ENCODE measurements at regions not wholly inside any gene's neighbourhood (a gene's known extent, or its start where the extent isn't known, plus 50 kb on each side); places are given as distances from the start of the nearest gene placed in this dataset.
"Not testable (repeated sequence)": the region's sequence is repeated elsewhere in the genome, so short reads cannot be mapped to it uniquely, and the experiment has no call there.

DNA sequence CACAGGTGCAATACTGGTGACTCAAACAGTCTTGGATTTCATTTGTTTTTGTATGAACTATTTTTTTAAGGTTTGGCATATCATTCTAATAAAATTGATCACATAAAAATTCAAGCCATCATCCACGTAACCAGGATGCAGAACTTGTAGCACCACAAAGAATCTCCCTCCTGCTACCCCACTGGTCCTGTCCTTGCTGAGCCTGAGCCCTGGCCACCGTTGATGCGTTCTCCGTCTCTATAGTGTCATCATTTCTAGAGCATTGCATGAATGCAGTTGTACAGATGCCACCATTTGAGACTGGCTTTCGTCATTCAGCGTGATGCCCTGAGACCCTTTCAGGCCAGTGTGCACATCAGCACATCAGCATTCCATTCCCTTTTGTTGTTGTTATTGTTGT, 273.5 kb downstream of the TCERG1L start:
- Histone ChIP-seq H3K4me3 (ENCODE audit: low read depth, low read length) (no peak overlapping the region), H3K4me1 (ENCODE audit: control insufficient read depth, insufficient read depth, low read length) (no peaks in the 10 kb centered on the region; the same call in 1 of the 2 replicates), H3K27me3 (ENCODE audit: control insufficient read depth, insufficient read depth, low read length) (no peaks in the 10 kb centered on the region), H3K9ac (ENCODE audit: low read depth, low read length) (no peak overlapping the region), H3K36me3 (ENCODE audit: control insufficient read depth, insufficient read depth, low read length) (no peaks in the 10 kb centered on the region), H3K9me3 (ENCODE audit: control insufficient read depth, insufficient read depth, low read length) (peaks cover 22% of the 10 kb centered on the region), H3K27ac (ENCODE audit: low read depth, low read length) (no peak overlapping the region)

DNA sequence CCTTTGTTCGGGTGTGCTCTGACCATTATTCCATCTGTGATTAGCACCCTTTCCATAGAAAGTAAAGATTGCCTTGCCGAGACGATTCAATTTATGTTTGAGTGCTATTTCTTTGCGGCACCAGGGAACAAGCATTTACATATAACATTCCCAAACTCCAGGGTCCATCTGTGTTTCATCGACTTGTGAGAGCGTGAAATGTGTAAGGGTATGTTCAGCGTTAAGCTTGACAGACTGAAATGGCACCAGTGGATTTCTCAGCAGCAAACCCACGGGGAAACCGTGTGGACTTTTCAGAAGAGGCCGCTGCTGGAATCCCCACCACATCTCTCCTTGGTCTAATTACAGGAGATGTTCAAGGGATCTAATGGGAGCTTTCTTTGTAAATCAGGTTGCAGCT, 270.5 kb downstream of the TCERG1L start:
- Histone ChIP-seq H3K27ac (ENCODE audit: low read depth, low read length) (no peak overlapping the region), H3K9ac (ENCODE audit: low read depth, low read length) (no peak overlapping the region), H3K4me1 (ENCODE audit: control insufficient read depth, insufficient read depth, low read length) (no peaks in the 10 kb centered on the region; the same call in 1 of the 2 replicates), H3K36me3 (ENCODE audit: control insufficient read depth, insufficient read depth, low read length) (no peaks in the 10 kb centered on the region), H3K4me3 (ENCODE audit: low read depth, low read length) (no peak overlapping the region), H3K27me3 (ENCODE audit: control insufficient read depth, insufficient read depth, low read length) (no peaks in the 10 kb centered on the region), H3K9me3 (ENCODE audit: control insufficient read depth, insufficient read depth, low read length) (peaks cover 22% of the 10 kb centered on the region)

DNA sequence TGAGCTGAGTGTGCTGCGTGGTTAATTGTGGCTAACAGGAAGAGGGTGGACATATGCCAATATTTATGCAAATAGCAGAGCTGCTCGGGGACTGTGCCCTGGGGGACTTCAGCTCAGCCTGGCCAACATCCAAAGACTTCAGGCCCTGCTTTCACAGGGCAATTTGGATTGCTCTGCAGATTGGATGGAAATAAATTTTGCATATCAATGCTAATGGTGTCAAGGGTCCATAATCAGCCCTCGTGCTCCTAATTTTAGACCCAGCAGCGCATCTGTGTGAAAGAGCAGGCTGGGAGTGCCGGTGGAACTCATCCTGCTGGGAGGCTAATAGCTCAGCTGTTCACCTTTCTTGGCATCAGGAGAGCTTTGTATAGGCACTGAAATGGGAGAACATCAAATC, 270.1 kb downstream of the TCERG1L start:
- Histone ChIP-seq H3K27me3 (ENCODE audit: control insufficient read depth, insufficient read depth, low read length) (no peaks in the 10 kb centered on the region), H3K9ac (ENCODE audit: low read depth, low read length) (no peak overlapping the region), H3K27ac (ENCODE audit: low read depth, low read length) (no peak overlapping the region), H3K36me3 (ENCODE audit: control insufficient read depth, insufficient read depth, low read length) (no peaks in the 10 kb centered on the region), H3K9me3 (ENCODE audit: control insufficient read depth, insufficient read depth, low read length) (peaks cover 22% of the 10 kb centered on the region), H3K4me3 (ENCODE audit: low read depth, low read length) (no peak overlapping the region), H3K4me1 (ENCODE audit: control insufficient read depth, insufficient read depth, low read length) (no peaks in the 10 kb centered on the region)

DNA sequence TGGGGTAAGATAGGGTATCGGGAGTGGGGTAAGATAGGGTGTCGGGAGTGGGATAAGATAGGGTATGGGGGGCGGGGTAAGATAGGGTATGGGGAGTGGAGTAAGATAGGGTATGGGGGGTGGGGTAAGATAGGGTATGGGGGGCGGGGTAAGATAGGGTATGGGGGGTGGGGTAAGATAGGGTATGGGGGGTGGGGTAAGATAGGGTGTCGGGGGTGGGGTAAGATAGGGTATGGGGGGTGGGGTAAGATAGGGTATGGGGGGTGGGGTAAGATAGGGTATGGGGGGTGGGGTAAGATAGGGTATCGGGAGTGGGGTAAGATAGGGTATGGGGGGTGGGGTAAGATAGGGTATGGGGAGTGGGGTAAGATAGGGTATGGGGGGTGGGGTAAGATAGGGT, 269.5 kb downstream of the TCERG1L start:
- H3K36me3 ChIP-seq (ENCODE audit: control insufficient read depth, insufficient read depth, low read length); H3K4me3 ChIP-seq (ENCODE audit: low read depth, low read length); H3K27me3 ChIP-seq (ENCODE audit: control insufficient read depth, insufficient read depth, low read length); H3K4me1 ChIP-seq (ENCODE audit: control insufficient read depth, insufficient read depth, low read length); H3K9ac ChIP-seq (ENCODE audit: low read depth, low read length); H3K27ac ChIP-seq (ENCODE audit: low read depth, low read length): not testable (repeated sequence)
- H3K9me3 ChIP-seq (ENCODE audit: control insufficient read depth, insufficient read depth, low read length), result peaks cover 27% of the 10 kb centered on the region

All from HUES48 (cell line).